ENCODE measurements at regions not wholly inside any gene's neighbourhood (a gene's known extent, or its start where the extent isn't known, plus 50 kb on each side); places are given as distances from the start of the nearest gene placed in this dataset.
"Not testable (repeated sequence)": the region's sequence is repeated elsewhere in the genome, so short reads cannot be mapped to it uniquely, and the experiment has no call there.

- DNase-seq: no peak
Observed at GRCh38 chr12:89087876-89088275, 264.4 kb downstream of the DUSP6 start.

DNA sequence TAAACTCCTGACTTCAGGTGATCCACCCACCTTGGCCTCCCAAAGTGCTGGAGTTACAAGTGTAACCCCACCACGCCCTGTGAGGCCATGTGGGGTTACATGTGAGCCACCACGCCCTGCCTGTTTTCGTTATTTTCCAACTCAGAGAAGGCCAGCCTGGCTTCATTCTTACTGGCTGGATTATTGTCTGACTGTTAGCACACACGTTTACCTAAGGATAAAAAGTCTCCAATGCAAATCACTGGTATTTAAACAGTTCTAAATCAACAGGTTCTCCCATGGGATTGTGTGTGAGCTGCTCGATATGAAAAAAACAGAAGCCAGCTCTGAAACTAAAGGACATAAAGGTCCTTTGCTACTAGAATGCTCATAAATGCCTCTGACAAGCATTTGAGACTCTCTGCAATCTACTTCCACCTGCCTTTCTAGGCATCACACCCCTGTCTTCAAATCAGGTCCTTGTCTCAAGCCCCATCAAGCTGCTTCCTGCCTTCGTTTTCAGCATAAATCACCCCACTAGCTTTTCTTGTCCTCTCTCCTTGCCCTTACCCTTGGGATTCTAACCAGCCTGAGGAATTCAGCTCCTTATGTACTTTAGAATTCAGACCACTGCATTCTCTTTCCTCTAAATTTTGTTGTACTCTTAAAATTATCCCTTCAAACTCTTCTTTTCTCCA is 265.0 kb downstream of the DUSP6 start:
- DNase-seq: no peak

- DNase-seq: no peak
Observed at GRCh38 chr12:89085421-89085820, 266.9 kb downstream of the DUSP6 start.

DNA sequence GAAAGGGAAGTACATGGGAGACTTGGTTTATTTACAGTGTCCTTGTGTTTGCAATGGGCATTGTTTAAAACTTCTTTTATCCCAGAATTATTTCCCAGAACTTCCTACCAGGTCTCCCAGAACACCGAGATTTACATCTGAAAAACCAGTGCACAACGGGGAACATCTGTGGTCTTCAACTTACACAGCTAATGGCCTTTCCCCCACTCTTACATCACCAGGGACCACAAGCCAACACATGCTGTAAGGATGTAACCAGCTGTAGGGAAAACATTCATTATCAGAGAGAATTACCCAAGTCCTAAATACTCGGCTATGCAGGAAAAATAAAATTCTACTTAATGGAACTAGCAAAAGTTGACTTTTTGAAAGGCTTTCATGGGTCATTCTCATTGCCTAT is 267.6 kb downstream of the DUSP6 start:
- DNase-seq: no peak

DNA sequence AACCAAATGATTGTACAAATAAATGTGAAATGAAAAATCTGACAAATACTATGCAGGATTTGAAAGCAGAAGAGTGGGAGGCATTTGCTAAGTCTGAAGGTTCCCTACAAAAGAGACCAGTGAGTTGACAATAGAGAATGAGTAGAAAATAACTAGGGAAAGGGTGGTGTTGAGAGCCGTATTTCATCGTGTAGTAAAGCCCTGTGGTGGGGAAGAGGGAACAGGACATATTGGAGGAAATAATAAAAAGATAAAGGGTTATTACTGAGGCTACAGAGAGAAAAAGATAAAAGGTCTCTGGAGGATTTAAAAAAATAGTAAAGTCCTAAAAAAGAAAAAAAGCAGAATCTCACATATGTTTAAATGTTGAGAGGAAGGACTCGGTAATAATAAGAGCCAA is 268.8 kb downstream of the DUSP6 start:
- no peak for DNase-seq

DNA sequence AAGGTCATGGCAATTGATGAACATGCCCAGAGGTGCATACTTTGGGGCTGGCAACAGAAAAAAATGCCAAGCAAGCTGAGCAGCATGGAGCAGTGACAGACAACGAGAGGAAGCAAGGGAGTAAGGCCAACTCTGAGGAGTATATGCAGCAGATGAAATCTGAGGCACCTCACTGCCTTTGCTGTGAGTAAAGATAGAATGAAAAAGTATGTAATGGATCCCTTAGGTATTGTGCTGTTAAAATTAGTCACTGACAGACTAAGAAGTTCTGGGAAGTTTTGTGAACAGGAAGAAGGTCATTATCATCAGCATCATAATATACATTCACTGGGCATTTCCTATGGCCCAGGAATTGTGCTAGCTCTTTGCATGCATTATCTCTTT is 269.9 kb downstream of the DUSP6 start:
- no peak for DNase-seq

GRCh38 chr12:89081719-89082369 is 270.5 kb downstream of the DUSP6 start:
- no peak for DNase-seq

DNA sequence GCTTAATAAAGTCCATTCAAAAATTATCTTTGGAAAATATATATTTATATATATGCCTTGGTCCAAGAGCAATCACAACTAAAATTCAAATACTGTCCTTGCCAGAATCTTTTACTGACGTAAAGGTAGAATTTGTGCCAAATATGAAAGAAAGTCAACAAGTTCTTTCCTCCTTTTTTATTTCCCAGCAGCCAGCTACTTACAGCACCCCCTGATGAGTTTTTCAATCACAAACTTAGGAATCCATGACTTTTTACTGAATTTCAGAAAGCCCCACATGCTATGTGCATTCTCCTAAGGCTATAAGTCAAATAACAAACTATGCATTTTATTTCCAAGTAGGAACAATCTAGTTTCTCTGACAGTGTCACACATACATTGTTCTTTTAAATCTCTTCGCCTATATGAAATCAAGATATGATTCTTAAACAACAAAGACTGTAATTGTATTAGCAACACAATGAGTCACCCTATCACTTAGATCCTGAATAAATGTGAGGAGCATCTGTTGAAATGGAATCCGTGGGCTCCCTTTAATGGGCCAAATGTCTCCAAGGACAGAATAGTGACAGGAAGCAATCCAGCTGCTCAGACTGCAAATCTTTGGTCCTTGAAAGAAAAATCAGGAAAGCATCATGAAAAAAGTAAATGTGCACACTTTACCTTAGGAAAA is 271.4 kb downstream of the DUSP6 start:
- no peak for DNase-seq

- no peak for DNase-seq
Observed at GRCh38 chr12:89075880-89076540, 276.3 kb downstream of the DUSP6 start.

DNA sequence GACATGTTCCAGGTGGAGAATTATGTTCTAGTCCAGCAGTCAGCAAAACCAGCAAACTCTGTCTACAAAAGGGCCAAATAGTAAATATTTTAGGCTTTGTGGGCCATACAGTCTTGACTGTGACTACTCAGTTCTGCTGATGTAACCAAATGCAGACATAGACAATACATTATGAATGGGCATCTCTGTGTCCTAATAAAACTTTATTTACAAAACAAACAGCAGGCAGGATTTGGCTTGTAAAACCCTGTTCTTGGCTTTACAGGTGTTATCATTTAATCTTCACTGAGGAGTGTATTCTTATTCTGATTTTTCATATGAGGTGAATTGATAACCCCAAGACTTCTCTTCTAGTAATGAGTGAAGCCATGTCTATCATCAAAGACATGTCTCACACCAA is 278.6 kb downstream of the DUSP6 start:
- DNase-seq: no peak

DNA sequence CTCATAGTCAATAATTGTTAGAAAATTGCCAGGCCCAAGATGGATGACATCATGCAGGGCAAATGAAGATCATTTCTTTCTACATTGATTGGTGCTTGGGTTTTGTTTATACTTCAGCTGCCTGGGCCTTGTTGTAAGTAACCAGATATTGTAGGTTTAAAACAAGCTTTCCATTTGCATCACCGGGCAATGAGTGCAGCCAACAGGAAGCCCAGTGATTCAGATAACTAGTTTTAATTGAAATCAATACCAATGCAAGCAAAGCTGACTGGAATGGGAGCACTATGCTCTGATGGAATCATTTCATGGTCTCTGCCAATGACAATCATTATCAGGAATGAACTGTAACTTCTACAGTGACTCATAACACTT is 279.3 kb downstream of the DUSP6 start:
- DNase-seq: no peak

- no peak for DNase-seq
Observed at GRCh38 chr12:89072294-89073026, 279.8 kb downstream of the DUSP6 start.

DNA sequence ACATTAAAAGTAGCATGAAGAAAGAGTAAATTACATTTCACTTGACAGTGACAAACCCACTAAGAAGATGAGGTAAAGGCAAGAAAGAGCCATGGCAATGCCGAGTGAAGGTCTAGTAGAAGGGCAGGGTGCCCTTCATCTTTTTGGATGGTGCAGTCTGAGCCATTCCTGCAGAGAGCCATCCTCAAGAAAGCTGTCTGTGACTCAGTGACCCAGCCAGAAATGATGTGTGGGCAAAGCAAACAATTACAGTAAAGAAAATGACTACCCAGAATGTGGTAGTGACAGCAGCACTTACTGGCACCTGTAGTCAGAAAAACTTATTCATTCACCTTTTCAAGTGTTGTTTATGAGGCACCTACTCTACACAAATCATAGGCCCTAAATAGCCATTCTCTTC is 281.7 kb downstream of the DUSP6 start:
- no peak for DNase-seq

- no peak for DNase-seq
Observed at GRCh38 chr12:89069431-89069830, 282.9 kb downstream of the DUSP6 start.

DNA sequence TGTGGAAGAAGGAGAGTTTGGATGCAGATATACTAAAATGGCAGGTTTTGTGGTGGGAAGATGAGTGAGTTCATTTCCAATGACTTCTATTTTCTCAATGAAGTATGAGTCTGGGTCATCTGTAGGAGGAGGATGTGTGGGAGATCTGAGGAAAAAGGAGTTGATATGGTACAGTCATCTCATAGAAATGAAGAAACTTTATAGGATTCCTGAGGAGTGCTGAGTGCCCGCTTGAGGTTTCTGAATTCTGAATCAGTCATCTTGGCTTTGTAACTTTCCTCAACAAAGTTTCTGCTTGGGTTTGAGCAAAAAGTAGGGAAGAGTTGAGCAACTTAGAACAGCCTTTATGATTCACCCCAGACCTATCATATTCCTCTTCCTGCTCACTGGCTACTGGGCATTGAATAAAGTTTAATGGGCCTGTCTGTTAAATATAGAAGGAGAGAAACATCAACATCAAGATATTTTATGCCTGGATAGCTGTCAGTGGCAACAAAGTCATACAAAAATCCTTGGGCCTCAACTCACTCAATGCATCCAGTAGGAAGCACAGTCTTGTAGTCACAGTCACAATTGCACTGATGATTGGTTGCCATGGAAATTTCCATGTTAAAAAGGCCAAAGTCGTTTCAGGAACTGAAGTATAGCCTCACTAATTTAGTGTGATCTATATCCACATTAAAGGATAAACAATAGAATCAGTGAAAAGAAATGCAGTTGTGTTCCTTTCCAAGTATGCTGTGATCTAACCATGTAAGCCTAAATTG is 284.7 kb downstream of the DUSP6 start:
- no peak for DNase-seq

DNA sequence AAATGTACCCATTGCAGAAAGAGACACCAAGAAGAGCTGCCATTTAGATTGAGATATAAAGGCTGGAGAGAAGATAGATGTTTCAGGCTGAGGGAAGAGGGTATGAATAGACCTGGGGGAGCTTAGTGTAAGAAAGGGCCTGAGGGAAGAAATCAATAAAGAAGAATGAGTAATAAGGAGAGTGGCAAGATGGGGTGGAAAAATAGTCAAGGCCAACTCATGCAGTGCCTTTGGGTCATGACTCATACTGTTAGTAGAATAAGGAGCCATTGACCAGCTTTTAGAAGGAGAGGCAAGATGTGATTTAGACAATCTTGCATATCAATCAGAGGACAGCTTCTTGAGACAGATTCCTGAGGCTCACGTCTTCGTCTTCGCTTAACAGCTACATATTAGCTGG is 287.5 kb downstream of the DUSP6 start:
- no peak for DNase-seq

DNA sequence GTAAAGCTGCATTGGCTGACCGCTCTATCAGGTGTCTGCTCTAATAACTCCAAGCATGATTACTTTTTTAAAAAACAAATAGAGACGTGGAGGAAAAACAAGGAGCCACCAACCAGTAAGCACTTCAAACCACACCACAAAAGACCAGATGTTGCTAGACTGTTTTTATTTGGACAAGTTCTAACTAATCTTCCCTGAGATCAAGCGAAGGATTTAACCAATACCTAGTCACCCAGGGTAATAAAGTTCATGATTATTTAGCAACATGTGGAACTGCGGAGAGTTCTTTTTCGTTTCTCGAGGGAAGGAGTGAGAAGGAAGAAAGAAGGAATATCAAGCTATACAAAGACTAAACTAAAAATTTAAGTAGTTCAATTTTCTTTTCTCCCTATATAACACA is 288.1 kb downstream of the DUSP6 start:
- no peak for DNase-seq

DNA sequence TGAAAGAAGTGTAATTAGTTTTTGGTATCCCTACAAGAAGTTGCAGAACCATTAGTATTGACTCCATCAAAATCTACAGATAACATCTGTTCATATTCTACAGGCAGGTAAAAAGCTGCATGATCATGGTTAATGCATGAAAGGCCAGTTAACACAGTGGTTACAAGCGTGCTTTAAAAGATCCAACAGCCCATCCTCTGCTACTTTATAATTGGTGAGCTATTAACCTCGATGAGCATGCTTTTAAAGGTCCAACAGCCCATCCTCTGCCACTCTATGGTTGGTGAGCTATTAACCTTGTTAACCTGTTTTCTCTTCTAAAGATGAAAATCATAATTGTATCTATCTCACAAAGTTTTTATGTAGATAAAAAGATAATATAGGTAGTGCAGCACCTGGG is 289.3 kb downstream of the DUSP6 start:
- DNase-seq: no peak

DNA sequence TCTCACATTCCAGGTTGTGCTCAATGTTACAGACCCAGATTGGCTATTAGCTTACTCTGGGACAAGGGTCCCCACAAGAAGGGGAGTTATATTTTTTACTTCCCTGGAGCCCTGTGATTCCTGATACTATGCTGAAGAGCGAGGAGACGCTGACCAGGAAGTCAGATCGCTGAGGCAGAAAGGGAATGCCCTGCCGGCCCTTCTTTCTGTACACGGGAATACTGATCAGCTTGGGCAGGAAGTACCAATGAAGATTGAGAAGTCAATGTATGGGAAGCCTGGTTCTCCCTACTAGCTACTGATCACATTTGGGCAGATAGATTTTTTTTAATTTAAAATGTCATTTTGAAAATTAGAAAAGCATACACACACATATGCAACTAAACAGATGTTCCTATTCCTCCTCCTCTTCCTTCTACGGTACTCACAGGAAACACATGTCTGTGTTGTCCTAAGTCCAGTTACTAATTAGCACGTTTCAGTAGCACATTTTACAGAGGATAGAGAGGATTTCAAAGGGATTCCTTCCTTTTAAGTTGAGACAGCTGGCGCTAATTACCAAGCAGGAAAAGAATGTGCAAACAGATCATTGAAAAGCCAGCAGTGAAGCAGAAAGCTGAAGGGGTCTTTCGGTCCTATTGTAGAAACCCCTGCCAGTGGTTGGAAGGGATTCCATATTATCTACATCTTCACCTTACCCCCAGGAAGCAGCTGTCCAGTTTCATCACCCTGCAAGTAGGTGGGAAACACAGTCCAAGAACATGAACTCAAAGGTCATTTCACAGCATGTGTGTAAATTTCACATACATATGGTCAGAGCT is 292.4 kb downstream of the DUSP6 start:
- no peak for DNase-seq

DNA sequence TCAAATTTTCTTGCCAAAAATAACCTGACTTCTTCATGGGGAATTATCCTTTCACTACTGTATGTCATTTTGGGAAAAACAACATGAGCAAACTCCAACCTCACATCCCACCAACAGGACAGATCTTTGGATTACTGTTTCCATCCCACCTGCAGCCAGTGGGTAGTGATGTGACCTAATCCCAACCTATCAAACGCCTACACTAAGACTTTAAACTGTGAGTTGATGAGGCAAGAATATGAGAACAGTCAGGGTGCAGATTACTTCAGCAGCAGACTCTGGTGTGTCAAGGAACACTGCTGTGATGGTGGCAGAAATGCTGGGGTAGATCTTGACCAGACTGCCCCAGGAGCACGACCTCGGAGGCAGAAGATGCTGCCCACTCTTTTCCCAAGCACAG is 293.2 kb downstream of the DUSP6 start:
- DNase-seq: no peak

- no peak for DNase-seq
Observed at GRCh38 chr12:89058402-89058801, 293.9 kb downstream of the DUSP6 start.

- not testable (repeated sequence) for DNase-seq
Observed at GRCh38 chr12:89053817-89054216, 298.5 kb downstream of the DUSP6 start.
